ENCODE measurements at regions not wholly inside any gene's neighbourhood (a gene's known extent, or its start where the extent isn't known, plus 50 kb on each side); places are given as distances from the start of the nearest gene placed in this dataset.

GRCh38 chr20:55783381-55783780 lies 221.9 kb downstream of the CBLN4 start:
- TF ChIP-seq CTCF (IDR thresholded peaks at IDR 0.05) (no peak), ZFX (IDR thresholded peaks at IDR 0.05; ENCODE audit: borderline replicate concordance) (no peak)
